Epithelial cell of esophagus (primary cell): ENCODE measurements at regions not wholly inside any gene's neighbourhood (a gene's known extent, or its start where the extent isn't known, plus 50 kb on each side); places are given as distances from the start of the nearest gene placed in this dataset.

ENCODE experiments used
- DNase-seq: peaks from one replicate; pipeline ENCODE4 v3.0.0; 2010; ENCODE audit warnings: low read depth
- H3K4me3 ChIP-seq: 2 replicates; pipeline ENCODE4 v1.5.1; 2011; ENCODE audit warnings: mild to moderate bottlenecking, low read length, control low read depth
- TF ChIP-seq, protein P1 (sequence below): IDR thresholded peaks from 2 replicates; pipeline ENCODE4 v1.5.1; 2011; ENCODE audit warnings: low read depth, mild to moderate bottlenecking, low read length, control low read depth, inconsistent platforms; ENCODE audit not compliant: insufficient read depth; ENCODE audit errors: missing control alignments

DNA sequence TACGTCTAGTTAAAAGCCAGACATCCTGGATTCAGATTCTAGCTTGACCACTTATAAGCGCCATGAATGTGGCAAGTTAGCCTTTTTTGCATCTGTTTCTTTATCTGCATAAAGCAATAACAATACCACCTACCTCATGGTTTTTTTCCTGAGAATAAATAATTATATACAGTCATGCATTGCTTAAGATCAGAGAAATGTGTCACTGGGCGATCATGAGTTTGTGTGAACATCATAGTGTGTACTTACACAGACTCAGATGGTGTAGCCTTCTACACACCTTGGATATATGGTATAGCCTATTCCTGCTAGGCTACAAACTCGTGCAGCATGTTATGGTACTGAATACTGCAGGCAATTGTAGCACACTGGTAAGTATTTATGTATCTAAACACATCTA, 84.7 kb upstream of the PELI1 start:
- DNase-seq: peak; percentile 56
- no peak overlapping the region for H3K4me3 ChIP-seq
- TF ChIP-seq, protein P1, sequence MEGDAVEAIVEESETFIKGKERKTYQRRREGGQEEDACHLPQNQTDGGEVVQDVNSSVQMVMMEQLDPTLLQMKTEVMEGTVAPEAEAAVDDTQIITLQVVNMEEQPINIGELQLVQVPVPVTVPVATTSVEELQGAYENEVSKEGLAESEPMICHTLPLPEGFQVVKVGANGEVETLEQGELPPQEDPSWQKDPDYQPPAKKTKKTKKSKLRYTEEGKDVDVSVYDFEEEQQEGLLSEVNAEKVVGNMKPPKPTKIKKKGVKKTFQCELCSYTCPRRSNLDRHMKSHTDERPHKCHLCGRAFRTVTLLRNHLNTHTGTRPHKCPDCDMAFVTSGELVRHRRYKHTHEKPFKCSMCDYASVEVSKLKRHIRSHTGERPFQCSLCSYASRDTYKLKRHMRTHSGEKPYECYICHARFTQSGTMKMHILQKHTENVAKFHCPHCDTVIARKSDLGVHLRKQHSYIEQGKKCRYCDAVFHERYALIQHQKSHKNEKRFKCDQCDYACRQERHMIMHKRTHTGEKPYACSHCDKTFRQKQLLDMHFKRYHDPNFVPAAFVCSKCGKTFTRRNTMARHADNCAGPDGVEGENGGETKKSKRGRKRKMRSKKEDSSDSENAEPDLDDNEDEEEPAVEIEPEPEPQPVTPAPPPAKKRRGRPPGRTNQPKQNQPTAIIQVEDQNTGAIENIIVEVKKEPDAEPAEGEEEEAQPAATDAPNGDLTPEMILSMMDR: no peak

DNA sequence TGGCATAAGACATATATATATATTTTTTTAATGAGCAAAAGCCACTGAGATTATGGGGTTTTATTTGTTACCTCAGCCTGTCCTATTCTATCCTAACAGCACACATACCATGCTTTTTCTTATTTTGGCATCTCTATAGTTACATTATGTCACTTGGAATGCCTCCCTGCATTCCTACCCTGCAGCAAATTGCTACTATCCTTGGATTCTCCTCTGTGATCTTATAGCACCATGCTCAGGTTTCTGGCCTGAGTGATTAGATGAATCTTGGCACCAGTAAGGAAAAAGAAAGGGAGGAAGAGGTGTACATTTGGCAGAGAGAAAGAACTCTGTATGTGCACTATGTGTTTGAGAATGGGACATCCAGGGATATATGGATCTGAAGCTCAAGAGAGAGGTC, 86.3 kb upstream of the PELI1 start:
- TF ChIP-seq, protein P1: no peak
- no peak for DNase-seq

GRCh38 chr2:64232266-64232665, 88.0 kb upstream of the PELI1 start:
- TF ChIP-seq, protein P1: no peak
- no peak overlapping the region for H3K4me3 ChIP-seq
- DNase-seq: no peak

More for the DNA sequence above, 86.3 kb upstream of the PELI1 start:
- no peak overlapping the region for H3K4me3 ChIP-seq

- H3K4me3 ChIP-seq: no peak overlapping the region
- TF ChIP-seq, protein P1: no peak
- no peak for DNase-seq
Measured at GRCh38 chr2:64233376-64233922, 89.2 kb upstream of the PELI1 start.

DNA sequence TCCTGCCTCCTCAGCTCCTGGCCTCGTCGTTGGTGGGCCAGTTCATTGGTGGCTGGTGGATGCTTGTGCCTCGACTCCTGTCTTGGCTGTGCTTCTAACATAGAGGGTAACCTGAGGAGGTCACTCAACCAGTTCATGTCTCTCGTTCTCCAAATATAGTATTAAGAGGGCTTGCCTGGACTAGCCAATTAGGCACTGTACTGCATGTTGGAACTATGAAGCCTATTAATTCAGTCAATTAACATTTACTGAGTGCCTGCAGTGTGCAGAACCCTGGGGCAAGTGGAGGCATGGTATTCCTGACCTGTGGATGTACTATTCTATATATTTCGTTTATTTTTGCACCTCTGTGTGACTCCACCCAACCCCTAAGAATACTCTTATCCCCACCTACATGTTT, 89.9 kb upstream of the PELI1 start:
- TF ChIP-seq, protein P1: no peak
- H3K4me3 ChIP-seq: no peak overlapping the region
- peak; percentile 71 for DNase-seq

GRCh38 chr2:64234785-64235184, 90.6 kb upstream of the PELI1 start:
- TF ChIP-seq, protein P1: no peak
- DNase-seq: no peak
- no peak overlapping the region for H3K4me3 ChIP-seq

GRCh38 chr2:64237266-64237665, 93.0 kb upstream of the PELI1 start:
- no peak overlapping the region for H3K4me3 ChIP-seq
- TF ChIP-seq, protein P1: no peak
- no peak for DNase-seq
